ENCODE measurements at regions not wholly inside any gene's neighbourhood (a gene's known extent, or its start where the extent isn't known, plus 50 kb on each side); places are given as distances from the start of the nearest gene placed in this dataset.
"Not testable (repeated sequence)": the region's sequence is repeated elsewhere in the genome, so short reads cannot be mapped to it uniquely, and the experiment has no call there.

DNA sequence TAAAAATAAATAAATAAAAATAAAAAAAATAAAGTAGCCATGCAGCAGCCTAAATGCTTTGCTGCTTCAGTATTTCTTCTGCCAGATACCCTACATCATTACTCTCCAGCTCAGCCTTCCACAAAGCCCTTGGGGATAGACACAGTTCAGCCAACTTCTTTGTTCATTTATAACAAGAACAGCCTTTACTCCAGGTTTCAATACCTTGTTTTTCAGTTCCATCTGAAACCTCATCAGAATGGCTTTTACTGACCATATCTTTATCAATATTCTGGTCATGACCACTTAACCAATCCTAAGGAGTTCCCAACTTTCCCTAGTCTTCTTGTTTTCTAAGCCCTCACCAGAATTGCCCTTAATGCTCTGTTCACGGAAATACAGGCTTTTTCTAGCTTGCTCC lies 128.3 kb upstream of the MED14 start:
- no peak overlapping the region for H3K4me3 ChIP-seq
- no peaks in the 10 kb centered on the region for H3K9me3 ChIP-seq
- intact Hi-C loops (cut with DNase I; ENCODE audit: low total_unique reads) (no loop called here), in situ Hi-C loops (cut with MboI; ENCODE audit: low sequenced_read_pairs in 4 of 4) (no loop called here)
- TF ChIP-seq, protein P1, sequence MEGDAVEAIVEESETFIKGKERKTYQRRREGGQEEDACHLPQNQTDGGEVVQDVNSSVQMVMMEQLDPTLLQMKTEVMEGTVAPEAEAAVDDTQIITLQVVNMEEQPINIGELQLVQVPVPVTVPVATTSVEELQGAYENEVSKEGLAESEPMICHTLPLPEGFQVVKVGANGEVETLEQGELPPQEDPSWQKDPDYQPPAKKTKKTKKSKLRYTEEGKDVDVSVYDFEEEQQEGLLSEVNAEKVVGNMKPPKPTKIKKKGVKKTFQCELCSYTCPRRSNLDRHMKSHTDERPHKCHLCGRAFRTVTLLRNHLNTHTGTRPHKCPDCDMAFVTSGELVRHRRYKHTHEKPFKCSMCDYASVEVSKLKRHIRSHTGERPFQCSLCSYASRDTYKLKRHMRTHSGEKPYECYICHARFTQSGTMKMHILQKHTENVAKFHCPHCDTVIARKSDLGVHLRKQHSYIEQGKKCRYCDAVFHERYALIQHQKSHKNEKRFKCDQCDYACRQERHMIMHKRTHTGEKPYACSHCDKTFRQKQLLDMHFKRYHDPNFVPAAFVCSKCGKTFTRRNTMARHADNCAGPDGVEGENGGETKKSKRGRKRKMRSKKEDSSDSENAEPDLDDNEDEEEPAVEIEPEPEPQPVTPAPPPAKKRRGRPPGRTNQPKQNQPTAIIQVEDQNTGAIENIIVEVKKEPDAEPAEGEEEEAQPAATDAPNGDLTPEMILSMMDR (IDR thresholded peaks at IDR 0.05 in 4 of 5, conservative IDR thresholded peaks at IDR 0.05 in 1 of 5), result no peak
- TF ChIP-seq POLR2A (IDR thresholded peaks at IDR 0.05), result no peak
- H3K36me3 ChIP-seq, result no peaks in the 10 kb centered on the region
- H3K27ac ChIP-seq, result no peak overlapping the region
- peaks cover 12 to 13% of the 10 kb centered on the region in 2 donors for H3K4me1 ChIP-seq
- no peaks in the 10 kb centered on the region for H3K27me3 ChIP-seq
- ATAC-seq, result no peak
- DNase-seq, result no peak

DNA sequence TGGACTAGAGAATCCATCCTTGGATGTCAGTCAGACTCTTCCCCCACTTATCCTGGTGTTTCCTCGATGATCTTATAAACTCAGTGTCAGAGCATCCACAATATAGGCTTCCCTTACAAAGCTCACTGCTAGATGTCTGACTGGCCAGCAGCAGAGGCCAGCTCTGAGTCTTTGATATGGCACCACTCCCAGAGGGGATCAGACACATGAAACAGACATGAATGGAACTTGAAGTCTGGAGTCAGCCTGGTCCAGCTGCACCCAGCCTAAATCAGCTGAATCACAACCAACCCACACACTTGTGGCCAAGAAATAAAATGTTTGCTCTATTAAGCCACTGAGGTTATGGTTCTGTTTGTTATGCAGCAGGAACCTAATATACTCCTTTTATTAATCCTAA lies 129.6 kb upstream of the MED14 start:
- no peak for TF ChIP-seq POLR2A (IDR thresholded peaks at IDR 0.05)
- TF ChIP-seq, protein P1 (IDR thresholded peaks at IDR 0.05 in 4 of 5, conservative IDR thresholded peaks at IDR 0.05 in 1 of 5), result no peak
- ATAC-seq (peak; percentile 50 to 60), DNase-seq (peak in 1 of 2 donors; percentile 18)
- Histone ChIP-seq H3K36me3 (no peaks in the 10 kb centered on the region), H3K9me3 (no peaks in the 10 kb centered on the region), H3K4me3 (no peak overlapping the region), H3K27ac (peak overlapping the region in 3 of 4 donors; percentile 26 to 43 (median 26)), H3K27me3 (no peaks in the 10 kb centered on the region), H3K4me1 (peaks cover 12 to 13% of the 10 kb centered on the region in 2 donors)
- intact Hi-C loops (cut with DNase I; ENCODE audit: low total_unique reads), result loop anchor here (5.0 kb wide), 1 partner anchor 218 kb away; the partner anchor contains the start of gene CXorf38
- in situ Hi-C loops (cut with MboI; ENCODE audit: low sequenced_read_pairs in 4 of 4), result no loop called here

DNA sequence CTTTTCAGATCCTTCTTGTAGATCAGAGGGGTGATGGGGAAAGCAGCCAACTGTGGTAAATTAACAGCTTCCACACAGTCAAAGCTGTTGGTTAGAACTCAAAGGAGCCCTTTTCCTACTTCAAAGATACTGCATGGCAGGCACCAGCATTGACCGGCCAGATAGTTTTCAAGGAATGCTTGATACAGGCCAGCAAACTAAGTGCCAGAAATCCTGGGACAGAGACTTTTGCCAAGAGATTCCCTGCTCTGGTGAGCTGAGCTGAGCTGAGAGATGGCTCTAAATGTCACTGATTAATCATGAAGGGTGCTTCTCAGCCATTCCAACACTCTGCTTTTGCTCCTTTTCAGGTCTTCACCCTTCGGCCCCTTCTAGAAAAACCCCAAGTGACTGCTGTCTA lies 131.6 kb upstream of the MED14 start:
- in situ Hi-C loops (cut with MboI; ENCODE audit: low sequenced_read_pairs in 4 of 4), result no loop called here
- ATAC-seq, result peak; percentile 88 to 91
- peak overlapping the region; percentile 50 to 75 (median 66) for H3K27ac ChIP-seq

DNA sequence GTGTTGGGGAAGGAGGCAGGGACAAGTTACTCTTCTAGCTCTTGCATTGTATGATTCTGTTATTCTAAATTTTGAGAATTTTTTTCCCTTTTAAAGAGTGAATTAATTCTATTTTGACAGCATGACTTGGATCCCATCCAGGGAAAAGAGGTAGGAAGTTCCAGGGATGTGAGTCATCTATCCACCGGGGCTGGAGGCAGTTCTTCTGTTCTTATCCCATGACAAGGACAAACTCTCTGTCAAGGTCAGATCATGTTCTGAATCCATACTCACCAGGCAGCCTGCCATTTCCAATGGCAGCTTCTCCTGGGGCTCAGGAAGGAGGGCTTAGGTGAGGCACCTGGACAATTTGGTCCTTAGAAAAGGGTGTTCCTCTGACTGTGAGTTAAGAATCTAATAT lies 132.0 kb upstream of the MED14 start:
- Histone ChIP-seq H3K27me3 (no peaks in the 10 kb centered on the region), H3K4me1 (peaks cover 12 to 13% of the 10 kb centered on the region in 2 donors), H3K27ac (peak overlapping the region; percentile 50 to 75 (median 66)), H3K36me3 (no peaks in the 10 kb centered on the region), H3K4me3 (no peak overlapping the region), H3K9me3 (no peaks in the 10 kb centered on the region)
- DNase-seq, result no peak
- in situ Hi-C loops (cut with MboI; ENCODE audit: low sequenced_read_pairs in 4 of 4) (no loop called here), intact Hi-C loops (cut with DNase I; ENCODE audit: low total_unique reads) (loop anchor here (5.0 kb wide), 1 partner anchor 220 kb away; the partner anchor contains the start of gene CXorf38)
- TF ChIP-seq POLR2A (IDR thresholded peaks at IDR 0.05), result no peak
- TF ChIP-seq, protein P1 (IDR thresholded peaks at IDR 0.05 in 4 of 5, conservative IDR thresholded peaks at IDR 0.05 in 1 of 5), result no peak
- ATAC-seq, result peak in 1 of 2 donors; percentile 63

More for the DNA sequence above, 131.6 kb upstream of the MED14 start:
- Histone ChIP-seq H3K9me3 (no peaks in the 10 kb centered on the region), H3K4me3 (no peak overlapping the region), H3K36me3 (no peaks in the 10 kb centered on the region), H3K27me3 (no peaks in the 10 kb centered on the region), H3K4me1 (peaks cover 12 to 13% of the 10 kb centered on the region in 2 donors)
- intact Hi-C loops (cut with DNase I; ENCODE audit: low total_unique reads), result loop anchor here (5.0 kb wide), 1 partner anchor 220 kb away; the partner anchor contains the start of gene CXorf38
- no peak for TF ChIP-seq POLR2A (IDR thresholded peaks at IDR 0.05)
- TF ChIP-seq, protein P1 (IDR thresholded peaks at IDR 0.05 in 4 of 5, conservative IDR thresholded peaks at IDR 0.05 in 1 of 5), result no peak
- peak; percentile 26 to 49 for DNase-seq

DNA sequence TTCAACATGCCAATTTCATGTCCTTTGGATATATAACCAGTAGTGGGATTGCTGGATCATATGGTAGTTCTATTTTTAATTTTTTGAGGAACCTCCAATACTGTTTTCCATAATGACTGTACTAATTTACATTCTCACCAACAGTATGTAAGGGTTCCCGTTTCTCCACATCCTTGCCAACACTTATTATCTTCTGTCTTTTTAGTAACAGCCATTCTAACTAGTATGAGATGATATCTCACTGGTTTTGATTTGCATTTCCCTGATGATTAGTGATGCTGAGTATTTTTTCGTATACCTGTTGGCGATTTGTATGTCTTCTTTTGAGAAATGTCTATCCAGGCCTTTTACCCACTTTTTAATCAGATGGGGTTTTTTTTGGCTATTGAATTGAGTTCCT lies 133.5 kb upstream of the MED14 start:
- no peaks in the 10 kb centered on the region for H3K36me3 ChIP-seq
- no peaks in the 10 kb centered on the region for H3K27me3 ChIP-seq
- H3K9me3 ChIP-seq, result no peaks in the 10 kb centered on the region
- no peak overlapping the region for H3K4me3 ChIP-seq
- TF ChIP-seq, protein P1 (IDR thresholded peaks at IDR 0.05 in 4 of 5, conservative IDR thresholded peaks at IDR 0.05 in 1 of 5), result no peak
- no peak for TF ChIP-seq POLR2A (IDR thresholded peaks at IDR 0.05)
- ATAC-seq, result no peak
- H3K27ac ChIP-seq, result no peak overlapping the region
- DNase-seq, result no peak
- peaks cover 12 to 13% of the 10 kb centered on the region in 2 donors for H3K4me1 ChIP-seq
- in situ Hi-C loops (cut with MboI; ENCODE audit: low sequenced_read_pairs in 4 of 4), result no loop called here
- intact Hi-C loops (cut with DNase I; ENCODE audit: low total_unique reads), result loop anchor here (5.0 kb wide), 1 partner anchor 222 kb away; the partner anchor contains the start of gene CXorf38

DNA sequence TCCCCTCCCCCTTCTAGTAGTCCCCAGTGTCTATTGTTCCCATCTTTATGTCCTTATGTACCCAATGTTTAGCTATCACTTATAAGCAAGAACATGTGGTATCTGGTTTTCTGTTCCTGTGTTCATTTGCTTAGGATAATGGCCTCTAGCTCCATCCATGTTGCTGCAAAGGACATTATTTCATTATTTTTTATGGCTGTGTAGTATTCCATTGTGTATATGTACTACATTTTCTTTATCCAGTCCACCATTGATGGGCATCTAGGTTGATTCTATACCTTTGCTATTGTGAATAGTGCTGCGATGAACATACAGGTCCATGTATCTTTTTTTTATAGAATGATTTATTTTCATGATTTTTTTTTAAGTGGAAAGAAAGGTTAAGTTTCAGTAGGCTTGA lies 135.6 kb upstream of the MED14 start:
- H3K36me3 ChIP-seq, H3K27ac ChIP-seq, H3K9me3 ChIP-seq, H3K4me3 ChIP-seq, DNase-seq, ATAC-seq, H3K27me3 ChIP-seq: not testable (repeated sequence)
- intact Hi-C loops (cut with DNase I; ENCODE audit: low total_unique reads) (loop anchor here (10.0 kb wide), 1 partner anchor 144 kb away; no protein-coding TSS in a partner anchor), in situ Hi-C loops (cut with MboI; ENCODE audit: low sequenced_read_pairs in 4 of 4) (loop anchor here in 2 of 4 donors (10.0 kb wide), 1 partner anchor 244 kb away; no protein-coding TSS in a partner anchor)
- H3K4me1 ChIP-seq, result peaks cover 12 to 13% of the 10 kb centered on the region in 2 donors

Data from gastrocnemius medialis (tissue), 4 donors.